WTC11 (cell line): ENCODE measurements at regions not wholly inside any gene's neighbourhood (a gene's known extent, or its start where the extent isn't known, plus 50 kb on each side); places are given as distances from the start of the nearest gene placed in this dataset.

ENCODE experiments used
- ATAC-seq: fragments of 200-7000 bp; cut with Tn5 transposase; 2 replicates; pipeline ENCODE4 v1.10.0; 2021; ENCODE audit warnings: mild to moderate bottlenecking, moderate library complexity
- CTCF ChIA-PET: fragments of 300-600 bp; sonication (Branson Sonifier 250); formaldehyde crosslinking; loops from one replicate; lab custom pipeline; 2021; ENCODE audit warnings: antibody characterized with exemption; lab: Charles Lee
- POLR2A ChIA-PET: fragments of 350-600 bp; sonication (Branson Sonifier 250); formaldehyde crosslinking; loops from one replicate; lab custom pipeline; 2021; ENCODE audit warnings: antibody characterized with exemption; lab: Charles Lee
- DNase-seq: peaks from one replicate; pipeline ENCODE4 v3.0.0; 2021; ENCODE audit warnings: low spot score
- H3K27ac Mint-ChIP-seq: 2 replicates; pipeline ENCODE4 v1.8.0; 2021; ENCODE audit warnings: mixed read lengths
- H3K27me3 Mint-ChIP-seq: 2 replicates; pipeline ENCODE4 v1.8.0; 2021; ENCODE audit warnings: low read depth, mild to moderate bottlenecking, moderate library complexity, mixed read lengths
- H3K36me3 Mint-ChIP-seq: 2 replicates; pipeline ENCODE4 v1.8.0; 2021; ENCODE audit warnings: mixed read lengths
- H3K4me1 Mint-ChIP-seq: 2 replicates; pipeline ENCODE4 v1.8.0; 2022; ENCODE audit warnings: mixed read lengths
- H3K4me3 Mint-ChIP-seq: 2 replicates; pipeline ENCODE4 v1.8.0; 2021; ENCODE audit warnings: mild to moderate bottlenecking, moderate library complexity, mixed read lengths
- H3K9me3 Mint-ChIP-seq: 2 replicates; pipeline ENCODE4 v1.8.0; 2021; ENCODE audit warnings: mixed read lengths
- ESRRA ChIP-seq: sonication (generic); formaldehyde crosslinking; IDR thresholded peaks from 2 replicates; pipeline ENCODE4 v1.8.1; 2022; ENCODE audit warnings: mild to moderate bottlenecking, missing genetic modification reagents, borderline replicate concordance
- FOXJ3 ChIP-seq: sonication (generic); formaldehyde crosslinking; IDR thresholded peaks from 2 replicates; pipeline ENCODE4 v1.9.0; 2021; ENCODE audit warnings: missing genetic modification reagents, mild to moderate bottlenecking, borderline replicate concordance
- IRF2 ChIP-seq: sonication (generic); formaldehyde crosslinking; IDR thresholded peaks from 2 replicates; pipeline ENCODE4 v1.8.0; 2022; ENCODE audit warnings: low read depth, missing genetic modification reagents, borderline replicate concordance
- MYBL2 ChIP-seq: sonication (generic); formaldehyde crosslinking; IDR thresholded peaks from 2 replicates; pipeline ENCODE4 v1.8.1; 2023; ENCODE audit warnings: mild to moderate bottlenecking, moderate library complexity, missing genetic modification reagents
- NFE2L1 ChIP-seq: sonication (generic); formaldehyde crosslinking; IDR thresholded peaks from 2 replicates; pipeline ENCODE4 v1.8.1; 2023; ENCODE audit warnings: missing genetic modification reagents
- NFYB ChIP-seq: sonication (generic); formaldehyde crosslinking; conservative IDR thresholded peaks from 2 replicates; pipeline ENCODE4 v1.8.0; 2022; ENCODE audit warnings: low read depth, missing genetic modification reagents
- SMAD3 ChIP-seq: sonication (generic); formaldehyde crosslinking; IDR thresholded peaks from 2 replicates; pipeline ENCODE4 v1.8.0; 2022; ENCODE audit warnings: missing genetic modification reagents, mild to moderate bottlenecking, borderline replicate concordance
- SOX15 ChIP-seq: fragments of 250-450 bp; sonication (Bioruptor Pico); IDR thresholded peaks from 2 replicates; pipeline ENCODE4 v1.9.0; 2021; ENCODE audit warnings: mild to moderate bottlenecking
- SP1 ChIP-seq: sonication (generic); formaldehyde crosslinking; conservative IDR thresholded peaks from 2 replicates; pipeline ENCODE4 v1.8.1; 2022; ENCODE audit warnings: missing genetic modification reagents
- TEAD1 ChIP-seq: sonication (generic); formaldehyde crosslinking; IDR thresholded peaks from 2 replicates; pipeline ENCODE4 v1.8.0; 2022; ENCODE audit warnings: mild to moderate bottlenecking, missing genetic modification reagents
- ZNF138 ChIP-seq: sonication (generic); formaldehyde crosslinking; conservative IDR thresholded peaks from 2 replicates; pipeline ENCODE4 v1.8.1; 2022; ENCODE audit warnings: mild to moderate bottlenecking, moderate library complexity, missing genetic modification reagents
- TF ChIP-seq, protein P1 (sequence below): fragments of 250-450 bp; sonication (Bioruptor Pico); conservative IDR thresholded peaks from 2 replicates; pipeline ENCODE4 v1.9.0; 2021; ENCODE audit warnings: mild to moderate bottlenecking
- TF ChIP-seq, protein P2 (sequence below): sonication (generic); formaldehyde crosslinking; IDR thresholded peaks from 2 replicates; pipeline ENCODE4 v1.8.0; 2022; ENCODE audit warnings: mild to moderate bottlenecking, missing genetic modification reagents
- TF ChIP-seq, protein P3 (sequence below): fragments of 200-600 bp; IDR thresholded peaks from 2 replicates; pipeline ENCODE4 v1.8.0; 2022; ENCODE audit warnings: antibody characterized with exemption
- TF ChIP-seq, protein P4 (sequence below): fragments of 250-450 bp; sonication (Bioruptor Pico); IDR thresholded peaks from 2 replicates; pipeline ENCODE4 v1.9.0; 2021; ENCODE audit warnings: mild to moderate bottlenecking
- TF ChIP-seq, protein P5 (sequence below): sonication (generic); formaldehyde crosslinking; conservative IDR thresholded peaks from 2 replicates; pipeline ENCODE4 v1.8.1; 2023; ENCODE audit warnings: mild to moderate bottlenecking, low read depth, missing genetic modification reagents, moderate library complexity
- TF ChIP-seq, protein P6 (sequence below): sonication (generic); formaldehyde crosslinking; IDR thresholded peaks from 2 replicates; pipeline ENCODE4 v1.8.1; 2023; ENCODE audit warnings: mild to moderate bottlenecking, moderate library complexity, missing genetic modification reagents
- TF ChIP-seq, protein P7 (sequence below): sonication (generic); formaldehyde crosslinking; IDR thresholded peaks from 2 replicates; pipeline ENCODE4 v1.8.1; 2023; ENCODE audit warnings: mild to moderate bottlenecking, missing genetic modification reagents
- TF ChIP-seq, protein P8 (sequence below): sonication (generic); formaldehyde crosslinking; IDR thresholded peaks from 2 replicates; pipeline ENCODE4 v1.8.1; 2023; ENCODE audit warnings: mild to moderate bottlenecking, missing genetic modification reagents

DNA sequence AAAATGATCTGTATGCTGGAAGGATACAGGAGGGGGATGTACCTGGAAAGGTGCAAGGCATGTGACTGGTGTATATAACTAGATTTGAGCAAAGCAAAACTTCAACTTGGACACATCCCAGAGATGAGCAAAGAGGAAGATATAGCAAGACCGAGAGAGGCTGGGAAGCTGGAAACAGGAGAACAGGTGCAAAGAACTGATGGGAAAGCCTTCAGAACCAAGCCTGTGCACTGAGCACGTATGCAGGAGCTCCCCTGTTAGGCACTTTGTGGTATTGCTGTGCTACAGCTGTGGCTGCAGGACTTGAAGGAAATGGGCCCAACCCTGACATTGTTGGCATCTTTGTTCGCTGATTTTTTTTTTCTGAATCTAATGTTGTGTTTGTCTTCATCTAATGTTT lies 120.7 kb upstream of the PWP1 start (continued):
- TF ChIP-seq, protein P1, sequence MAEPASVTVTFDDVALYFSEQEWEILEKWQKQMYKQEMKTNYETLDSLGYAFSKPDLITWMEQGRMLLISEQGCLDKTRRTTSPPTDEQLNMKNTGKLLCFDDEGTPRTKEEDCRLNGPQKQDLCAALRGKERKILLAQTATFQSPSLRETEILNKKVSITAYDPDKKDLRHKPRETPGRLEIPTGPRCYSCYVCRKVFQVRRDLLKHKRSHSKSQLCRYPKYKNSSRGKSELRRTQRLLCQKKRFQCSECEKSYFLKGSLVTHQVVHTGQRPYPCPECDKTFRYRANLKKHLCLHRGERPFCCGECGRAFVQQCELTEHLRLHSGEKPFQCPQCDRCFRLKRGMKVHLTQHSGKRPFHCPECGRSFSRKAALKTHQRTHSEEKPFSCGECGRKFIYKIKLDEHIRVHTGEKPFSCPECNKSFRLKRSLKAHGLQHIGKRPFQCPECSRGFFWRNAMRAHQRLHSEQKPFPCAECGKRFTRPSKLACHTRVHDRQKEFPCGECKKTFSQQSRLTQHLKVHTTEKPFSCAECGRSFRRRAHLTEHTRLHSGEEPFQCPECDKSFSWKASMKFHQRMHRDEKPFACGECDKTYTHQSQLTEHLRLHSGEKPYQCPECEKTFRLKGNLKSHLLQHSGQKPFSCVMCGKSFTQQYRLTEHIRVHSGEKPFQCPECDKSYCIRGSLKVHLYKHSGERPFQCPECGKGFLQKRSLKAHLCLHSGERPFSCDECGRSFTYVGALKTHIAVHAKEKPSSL (CRISPR knock-in tag): no peak
- TF ChIP-seq, protein P2, sequence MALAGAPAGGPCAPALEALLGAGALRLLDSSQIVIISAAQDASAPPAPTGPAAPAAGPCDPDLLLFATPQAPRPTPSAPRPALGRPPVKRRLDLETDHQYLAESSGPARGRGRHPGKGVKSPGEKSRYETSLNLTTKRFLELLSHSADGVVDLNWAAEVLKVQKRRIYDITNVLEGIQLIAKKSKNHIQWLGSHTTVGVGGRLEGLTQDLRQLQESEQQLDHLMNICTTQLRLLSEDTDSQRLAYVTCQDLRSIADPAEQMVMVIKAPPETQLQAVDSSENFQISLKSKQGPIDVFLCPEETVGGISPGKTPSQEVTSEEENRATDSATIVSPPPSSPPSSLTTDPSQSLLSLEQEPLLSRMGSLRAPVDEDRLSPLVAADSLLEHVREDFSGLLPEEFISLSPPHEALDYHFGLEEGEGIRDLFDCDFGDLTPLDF (CRISPR knock-in tag): no peak
- TF ChIP-seq, protein P3, sequence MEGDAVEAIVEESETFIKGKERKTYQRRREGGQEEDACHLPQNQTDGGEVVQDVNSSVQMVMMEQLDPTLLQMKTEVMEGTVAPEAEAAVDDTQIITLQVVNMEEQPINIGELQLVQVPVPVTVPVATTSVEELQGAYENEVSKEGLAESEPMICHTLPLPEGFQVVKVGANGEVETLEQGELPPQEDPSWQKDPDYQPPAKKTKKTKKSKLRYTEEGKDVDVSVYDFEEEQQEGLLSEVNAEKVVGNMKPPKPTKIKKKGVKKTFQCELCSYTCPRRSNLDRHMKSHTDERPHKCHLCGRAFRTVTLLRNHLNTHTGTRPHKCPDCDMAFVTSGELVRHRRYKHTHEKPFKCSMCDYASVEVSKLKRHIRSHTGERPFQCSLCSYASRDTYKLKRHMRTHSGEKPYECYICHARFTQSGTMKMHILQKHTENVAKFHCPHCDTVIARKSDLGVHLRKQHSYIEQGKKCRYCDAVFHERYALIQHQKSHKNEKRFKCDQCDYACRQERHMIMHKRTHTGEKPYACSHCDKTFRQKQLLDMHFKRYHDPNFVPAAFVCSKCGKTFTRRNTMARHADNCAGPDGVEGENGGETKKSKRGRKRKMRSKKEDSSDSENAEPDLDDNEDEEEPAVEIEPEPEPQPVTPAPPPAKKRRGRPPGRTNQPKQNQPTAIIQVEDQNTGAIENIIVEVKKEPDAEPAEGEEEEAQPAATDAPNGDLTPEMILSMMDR: no peak

DNA sequence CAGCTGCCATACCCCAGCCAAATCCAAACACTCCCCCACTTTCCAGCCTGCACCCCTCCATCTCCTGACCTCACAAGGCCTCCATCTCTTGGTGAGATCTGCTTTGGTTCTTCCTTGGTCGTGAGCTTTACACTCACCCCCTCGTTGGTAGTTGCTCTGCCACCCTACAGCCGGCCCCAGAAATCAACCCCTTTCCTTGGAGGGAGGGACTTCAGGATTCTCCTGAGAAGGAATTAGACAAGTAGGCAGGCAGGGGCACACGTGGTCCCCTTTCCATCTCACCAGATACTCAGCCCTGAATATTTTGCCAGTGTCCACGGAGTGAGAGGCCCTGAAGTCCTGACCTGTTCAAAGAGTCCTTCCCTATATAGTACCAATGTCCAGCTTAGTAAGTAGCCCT lies 120.0 kb upstream of the PWP1 start:
- ChIA-PET POLR2A (no interaction called here), CTCF (interaction anchor here (0.7 to 2.1 kb wide), 19 partner anchors 8 to 438 kb away, joined by 3 to 8 read pairs (median 5); no protein-coding TSS in a partner anchor)
- Mint-ChIP-seq H3K4me1 (peaks cover 7% of the 10 kb centered on the region), H3K4me3 (no peak overlapping the region), H3K9me3 (peaks cover 8% of the 10 kb centered on the region), H3K36me3 (no peaks in the 10 kb centered on the region), H3K27ac (no peak overlapping the region), H3K27me3 (no peaks in the 10 kb centered on the region)
- ATAC-seq (no peak), DNase-seq (no peak)
- TF ChIP-seq ESRRA (CRISPR knock-in tag) (no peak), SOX15 (no peak), SMAD3 (CRISPR knock-in tag) (no peak), SP1 (no peak), MYBL2 (no peak), IRF2 (CRISPR knock-in tag) (no peak), NFE2L1 (CRISPR knock-in tag) (no peak), FOXJ3 (CRISPR knock-in tag) (no peak), NFYB (CRISPR knock-in tag) (no peak), ZNF138 (CRISPR knock-in tag) (no peak), TEAD1 (CRISPR knock-in tag) (no peak)
- TF ChIP-seq, protein P4, sequence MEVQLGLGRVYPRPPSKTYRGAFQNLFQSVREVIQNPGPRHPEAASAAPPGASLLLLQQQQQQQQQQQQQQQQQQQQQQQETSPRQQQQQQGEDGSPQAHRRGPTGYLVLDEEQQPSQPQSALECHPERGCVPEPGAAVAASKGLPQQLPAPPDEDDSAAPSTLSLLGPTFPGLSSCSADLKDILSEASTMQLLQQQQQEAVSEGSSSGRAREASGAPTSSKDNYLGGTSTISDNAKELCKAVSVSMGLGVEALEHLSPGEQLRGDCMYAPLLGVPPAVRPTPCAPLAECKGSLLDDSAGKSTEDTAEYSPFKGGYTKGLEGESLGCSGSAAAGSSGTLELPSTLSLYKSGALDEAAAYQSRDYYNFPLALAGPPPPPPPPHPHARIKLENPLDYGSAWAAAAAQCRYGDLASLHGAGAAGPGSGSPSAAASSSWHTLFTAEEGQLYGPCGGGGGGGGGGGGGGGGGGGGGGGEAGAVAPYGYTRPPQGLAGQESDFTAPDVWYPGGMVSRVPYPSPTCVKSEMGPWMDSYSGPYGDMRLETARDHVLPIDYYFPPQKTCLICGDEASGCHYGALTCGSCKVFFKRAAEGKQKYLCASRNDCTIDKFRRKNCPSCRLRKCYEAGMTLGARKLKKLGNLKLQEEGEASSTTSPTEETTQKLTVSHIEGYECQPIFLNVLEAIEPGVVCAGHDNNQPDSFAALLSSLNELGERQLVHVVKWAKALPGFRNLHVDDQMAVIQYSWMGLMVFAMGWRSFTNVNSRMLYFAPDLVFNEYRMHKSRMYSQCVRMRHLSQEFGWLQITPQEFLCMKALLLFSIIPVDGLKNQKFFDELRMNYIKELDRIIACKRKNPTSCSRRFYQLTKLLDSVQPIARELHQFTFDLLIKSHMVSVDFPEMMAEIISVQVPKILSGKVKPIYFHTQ (CRISPR knock-in tag): no peak
- TF ChIP-seq, protein P5, sequence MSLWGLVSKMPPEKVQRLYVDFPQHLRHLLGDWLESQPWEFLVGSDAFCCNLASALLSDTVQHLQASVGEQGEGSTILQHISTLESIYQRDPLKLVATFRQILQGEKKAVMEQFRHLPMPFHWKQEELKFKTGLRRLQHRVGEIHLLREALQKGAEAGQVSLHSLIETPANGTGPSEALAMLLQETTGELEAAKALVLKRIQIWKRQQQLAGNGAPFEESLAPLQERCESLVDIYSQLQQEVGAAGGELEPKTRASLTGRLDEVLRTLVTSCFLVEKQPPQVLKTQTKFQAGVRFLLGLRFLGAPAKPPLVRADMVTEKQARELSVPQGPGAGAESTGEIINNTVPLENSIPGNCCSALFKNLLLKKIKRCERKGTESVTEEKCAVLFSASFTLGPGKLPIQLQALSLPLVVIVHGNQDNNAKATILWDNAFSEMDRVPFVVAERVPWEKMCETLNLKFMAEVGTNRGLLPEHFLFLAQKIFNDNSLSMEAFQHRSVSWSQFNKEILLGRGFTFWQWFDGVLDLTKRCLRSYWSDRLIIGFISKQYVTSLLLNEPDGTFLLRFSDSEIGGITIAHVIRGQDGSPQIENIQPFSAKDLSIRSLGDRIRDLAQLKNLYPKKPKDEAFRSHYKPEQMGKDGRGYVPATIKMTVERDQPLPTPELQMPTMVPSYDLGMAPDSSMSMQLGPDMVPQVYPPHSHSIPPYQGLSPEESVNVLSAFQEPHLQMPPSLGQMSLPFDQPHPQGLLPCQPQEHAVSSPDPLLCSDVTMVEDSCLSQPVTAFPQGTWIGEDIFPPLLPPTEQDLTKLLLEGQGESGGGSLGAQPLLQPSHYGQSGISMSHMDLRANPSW: no peak
- TF ChIP-seq, protein P6, sequence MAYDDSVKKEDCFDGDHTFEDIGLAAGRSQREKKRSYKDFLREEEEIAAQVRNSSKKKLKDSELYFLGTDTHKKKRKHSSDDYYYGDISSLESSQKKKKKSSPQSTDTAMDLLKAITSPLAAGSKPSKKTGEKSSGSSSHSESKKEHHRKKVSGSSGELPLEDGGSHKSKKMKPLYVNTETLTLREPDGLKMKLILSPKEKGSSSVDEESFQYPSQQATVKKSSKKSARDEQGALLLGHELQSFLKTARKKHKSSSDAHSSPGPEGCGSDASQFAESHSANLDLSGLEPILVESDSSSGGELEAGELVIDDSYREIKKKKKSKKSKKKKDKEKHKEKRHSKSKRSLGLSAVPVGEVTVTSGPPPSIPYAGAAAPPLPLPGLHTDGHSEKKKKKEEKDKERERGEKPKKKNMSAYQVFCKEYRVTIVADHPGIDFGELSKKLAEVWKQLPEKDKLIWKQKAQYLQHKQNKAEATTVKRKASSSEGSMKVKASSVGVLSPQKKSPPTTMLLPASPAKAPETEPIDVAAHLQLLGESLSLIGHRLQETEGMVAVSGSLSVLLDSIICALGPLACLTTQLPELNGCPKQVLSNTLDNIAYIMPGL (CRISPR knock-in tag): no peak
- TF ChIP-seq, protein P7, sequence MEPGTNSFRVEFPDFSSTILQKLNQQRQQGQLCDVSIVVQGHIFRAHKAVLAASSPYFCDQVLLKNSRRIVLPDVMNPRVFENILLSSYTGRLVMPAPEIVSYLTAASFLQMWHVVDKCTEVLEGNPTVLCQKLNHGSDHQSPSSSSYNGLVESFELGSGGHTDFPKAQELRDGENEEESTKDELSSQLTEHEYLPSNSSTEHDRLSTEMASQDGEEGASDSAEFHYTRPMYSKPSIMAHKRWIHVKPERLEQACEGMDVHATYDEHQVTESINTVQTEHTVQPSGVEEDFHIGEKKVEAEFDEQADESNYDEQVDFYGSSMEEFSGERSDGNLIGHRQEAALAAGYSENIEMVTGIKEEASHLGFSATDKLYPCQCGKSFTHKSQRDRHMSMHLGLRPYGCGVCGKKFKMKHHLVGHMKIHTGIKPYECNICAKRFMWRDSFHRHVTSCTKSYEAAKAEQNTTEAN (CRISPR knock-in tag): no peak
- TF ChIP-seq, protein P8, sequence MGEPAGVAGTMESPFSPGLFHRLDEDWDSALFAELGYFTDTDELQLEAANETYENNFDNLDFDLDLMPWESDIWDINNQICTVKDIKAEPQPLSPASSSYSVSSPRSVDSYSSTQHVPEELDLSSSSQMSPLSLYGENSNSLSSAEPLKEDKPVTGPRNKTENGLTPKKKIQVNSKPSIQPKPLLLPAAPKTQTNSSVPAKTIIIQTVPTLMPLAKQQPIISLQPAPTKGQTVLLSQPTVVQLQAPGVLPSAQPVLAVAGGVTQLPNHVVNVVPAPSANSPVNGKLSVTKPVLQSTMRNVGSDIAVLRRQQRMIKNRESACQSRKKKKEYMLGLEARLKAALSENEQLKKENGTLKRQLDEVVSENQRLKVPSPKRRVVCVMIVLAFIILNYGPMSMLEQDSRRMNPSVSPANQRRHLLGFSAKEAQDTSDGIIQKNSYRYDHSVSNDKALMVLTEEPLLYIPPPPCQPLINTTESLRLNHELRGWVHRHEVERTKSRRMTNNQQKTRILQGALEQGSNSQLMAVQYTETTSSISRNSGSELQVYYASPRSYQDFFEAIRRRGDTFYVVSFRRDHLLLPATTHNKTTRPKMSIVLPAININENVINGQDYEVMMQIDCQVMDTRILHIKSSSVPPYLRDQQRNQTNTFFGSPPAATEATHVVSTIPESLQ: no peak
